Parathyroid adenoma (tissue), 2 donors: ENCODE measurements at regions not wholly inside any gene's neighbourhood (a gene's known extent, or its start where the extent isn't known, plus 50 kb on each side); places are given as distances from the start of the nearest gene placed in this dataset.

Experiments
- H2AFZ ChIP-seq: fragments of 300-600 bp; sonication (generic); one replicate; pipeline ENCODE4 v1.7.0; 2017; ENCODE audit warnings: antibody characterized with exemption, mild to moderate bottlenecking
- H3K27ac ChIP-seq: fragments of 300-600 bp; sonication (generic); one replicate; pipeline ENCODE4 v1.7.0; 2017
- H3K27me3 ChIP-seq: fragments of 300-600 bp; sonication (generic); one replicate; pipeline ENCODE4 v1.7.0; 2017; ENCODE audit warnings: low read length; ENCODE audit not compliant: control insufficient read depth, insufficient read depth
- H3K36me3 ChIP-seq: fragments of 300-600 bp; sonication (generic); one replicate; pipeline ENCODE4 v1.7.0; 2017; ENCODE audit warnings: low read length; ENCODE audit not compliant: control insufficient read depth, insufficient read depth
- H3K4me1 ChIP-seq: fragments of 300-600 bp; sonication (generic); one replicate; pipeline ENCODE4 v1.7.0; 2017; ENCODE audit warnings: control low read depth
- H3K4me2 ChIP-seq: fragments of 300-600 bp; sonication (generic); one replicate; pipeline ENCODE4 v1.7.0; 2017; ENCODE audit warnings: low read length
- H3K4me3 ChIP-seq: fragments of 300-600 bp; sonication (generic); one replicate; pipeline ENCODE4 v1.7.0; 2017; ENCODE audit warnings: low read depth, low read length
- H3K79me2 ChIP-seq: fragments of 300-600 bp; sonication (generic); one replicate; pipeline ENCODE4 v1.7.0; 2017; ENCODE audit warnings: control low read depth
- H3K9ac ChIP-seq: fragments of 300-600 bp; sonication (generic); one replicate; pipeline ENCODE4 v1.7.0; 2017; ENCODE audit warnings: mild to moderate bottlenecking
- H3K9me3 ChIP-seq: fragments of 300-600 bp; sonication (generic); one replicate; pipeline ENCODE4 v1.7.0; 2017; ENCODE audit warnings: low read length; ENCODE audit not compliant: control insufficient read depth
- CTCF ChIP-seq: fragments of 300-600 bp; sonication (generic); IDR thresholded peaks from one replicate; pipeline ENCODE4 v1.7.0; 2017; ENCODE audit warnings: antibody characterized with exemption, mild to moderate bottlenecking
- donor health status: primary hyperparathyroidism.

GRCh38 chr1:199112365-199112764 is 473.5 kb downstream of the PTPRC start:
- no peak for TF ChIP-seq CTCF
- Histone ChIP-seq H3K79me2 (no peaks in the 10 kb centered on the region), H3K36me3 (no peaks in the 10 kb centered on the region), H2AFZ (no peak overlapping the region), H3K27ac (no peak overlapping the region), H3K4me1 (no peaks in the 10 kb centered on the region), H3K27me3 (no peaks in the 10 kb centered on the region), H3K9ac (no peak overlapping the region), H3K4me3 (no peak overlapping the region), H3K9me3 (no peaks in the 10 kb centered on the region), H3K4me2 (no peak overlapping the region)

GRCh38 chr1:199113265-199113869 is 474.5 kb downstream of the PTPRC start:
- no peak for TF ChIP-seq CTCF
- Histone ChIP-seq H3K27me3 (no peaks in the 10 kb centered on the region), H2AFZ (no peak overlapping the region), H3K79me2 (no peaks in the 10 kb centered on the region), H3K4me3 (no peak overlapping the region), H3K9ac (no peak overlapping the region), H3K27ac (no peak overlapping the region), H3K4me1 (no peaks in the 10 kb centered on the region), H3K4me2 (no peak overlapping the region), H3K36me3 (no peaks in the 10 kb centered on the region), H3K9me3 (no peaks in the 10 kb centered on the region)

- Histone ChIP-seq H3K79me2 (no peaks in the 10 kb centered on the region), H3K4me1 (no peaks in the 10 kb centered on the region), H3K9ac (no peak overlapping the region), H2AFZ (no peak overlapping the region), H3K27ac (no peak overlapping the region), H3K4me2 (no peak overlapping the region), H3K4me3 (no peak overlapping the region), H3K36me3 (no peaks in the 10 kb centered on the region), H3K9me3 (no peaks in the 10 kb centered on the region), H3K27me3 (no peaks in the 10 kb centered on the region)
- TF ChIP-seq CTCF = no peak
Measured at GRCh38 chr1:199116488-199116887, 477.6 kb downstream of the PTPRC start.

- Histone ChIP-seq H3K27ac (no peak overlapping the region), H3K9ac (no peak overlapping the region), H3K4me1 (no peaks in the 10 kb centered on the region), H3K9me3 (no peaks in the 10 kb centered on the region), H3K27me3 (no peaks in the 10 kb centered on the region), H2AFZ (no peak overlapping the region), H3K4me2 (no peak overlapping the region), H3K4me3 (no peak overlapping the region), H3K79me2 (no peaks in the 10 kb centered on the region), H3K36me3 (no peaks in the 10 kb centered on the region)
- no peak for TF ChIP-seq CTCF
Measured at GRCh38 chr1:199121047-199121446, 482.2 kb downstream of the PTPRC start.

GRCh38 chr1:199122085-199122484 is 483.2 kb downstream of the PTPRC start:
- Histone ChIP-seq H3K4me3 (no peak overlapping the region), H3K27ac (no peak overlapping the region)

More at GRCh38 chr1:199122085-199122484, 483.2 kb downstream of the PTPRC start:
- Histone ChIP-seq H3K4me1 (no peaks in the 10 kb centered on the region), H3K79me2 (no peaks in the 10 kb centered on the region), H3K36me3 (no peaks in the 10 kb centered on the region), H3K4me2 (no peak overlapping the region), H3K9ac (no peak overlapping the region), H2AFZ (no peak overlapping the region), H3K27me3 (no peaks in the 10 kb centered on the region), H3K9me3 (no peaks in the 10 kb centered on the region)
- no peak for TF ChIP-seq CTCF
